ENCODE measurements at regions not wholly inside any gene's neighbourhood (a gene's known extent, or its start where the extent isn't known, plus 50 kb on each side); places are given as distances from the start of the nearest gene placed in this dataset.

- no peak for TF ChIP-seq POLR2A (IDR thresholded peaks at IDR 0.05; ENCODE audit: low read depth, low read length)
- TF ChIP-seq CTCF (IDR thresholded peaks at IDR 0.05; ENCODE audit: extremely low read depth in 1 of 2, insufficient read depth in 1 of 2, low read depth in 1 of 2, low read length in 2 of 2) = no peak
- TF ChIP-seq MYC (IDR thresholded peaks at IDR 0.05; ENCODE audit: low read depth, low read length) = no peak
These were observed 634.7 kb upstream of the ZNF804A start for GRCh38 chr2:183963609-183964008.

Data from endothelial cell of umbilical vein (primary cell).